IMR-90 (cell line): ENCODE measurements at regions not wholly inside any gene's neighbourhood (a gene's known extent, or its start where the extent isn't known, plus 50 kb on each side); places are given as distances from the start of the nearest gene placed in this dataset.

Experiments used
- ATAC-seq: fragments of 200-7000 bp; cut with Tn5 transposase; 2 replicates; pipeline ENCODE4 v1.9.1; 2020; ENCODE audit warnings: low read depth, mild to moderate bottlenecking, moderate library complexity
- BruUV-seq: library from RNA; stranded (reverse); fragments of 400-500 nt; replicated peaks from 2 replicates; lab custom pipeline; 2021; lab: Mats Ljungman, UMichigan
- CTCF ChIA-PET: fragments of 300-600 bp; formaldehyde crosslinking; extraction: SDS; loops from one replicate; lab custom pipeline; 2021; ENCODE audit warnings: antibody characterized with exemption; lab: Yijun Ruan, JAX
- POLR2A ChIA-PET: fragments of 300-600 bp; sonication (Branson Sonifier 250); formaldehyde crosslinking; loops from one replicate; lab custom pipeline; 2022; ENCODE audit warnings: antibody characterized with exemption; ENCODE audit not compliant: unreplicated experiment; lab: Charles Lee
- DNase-seq: peaks from one replicate; pipeline ENCODE4 v3.0.0; 2013
- H2AFZ ChIP-seq: replicated peaks from 2 replicates; pipeline ENCODE3; 2013; ENCODE audit warnings: low read length, mild to moderate bottlenecking; ENCODE audit not compliant: poor library complexity
- H2AK5ac ChIP-seq: 2 replicates; pipeline ENCODE4 v1.6.1; 2013; ENCODE audit warnings: low read depth, low read length, inconsistent platforms
- H2AK9ac ChIP-seq: replicated peaks from 2 replicates; pipeline ENCODE3; 2013; ENCODE audit warnings: mild to moderate bottlenecking, low read depth, low read length, moderate library complexity; ENCODE audit not compliant: poor library complexity
- H2BK120ac ChIP-seq: 2 replicates; pipeline ENCODE4 v1.6.1; 2013; ENCODE audit warnings: low read depth, low read length, inconsistent platforms
- H2BK15ac ChIP-seq: 3 replicates; pipeline ENCODE4 v1.6.1; 2013; ENCODE audit warnings: low read depth, low read length, inconsistent platforms
- H2BK20ac ChIP-seq: 2 replicates; pipeline ENCODE4 v1.6.1; 2013; ENCODE audit warnings: low read depth, mild to moderate bottlenecking, inconsistent platforms, low read length, moderate library complexity
- H2BK5ac ChIP-seq: 2 replicates; pipeline ENCODE4 v1.6.1; 2013; ENCODE audit warnings: mild to moderate bottlenecking, low read depth, low read length, inconsistent platforms; ENCODE audit not compliant: poor library complexity, severe bottlenecking
- H3K14ac ChIP-seq: replicated peaks from 2 replicates; pipeline ENCODE4 v1.6.1; 2013; ENCODE audit warnings: low read depth, low read length, inconsistent platforms
- H3K18ac ChIP-seq: 2 replicates; pipeline ENCODE4 v1.6.1; 2013; ENCODE audit warnings: low read depth, low read length, control low read depth
- H3K23ac ChIP-seq: 2 replicates; pipeline ENCODE4 v1.6.1; 2013; ENCODE audit warnings: low read depth, low read length, inconsistent platforms
- H3K27ac ChIP-seq: 2 replicates; pipeline ENCODE4 v1.5.1; 2013; ENCODE audit warnings: mild to moderate bottlenecking, control low read depth, low read length; ENCODE audit not compliant: insufficient read depth
- H3K27me3 ChIP-seq: 2 replicates; pipeline ENCODE4 v1.6.1; 2013; ENCODE audit warnings: low read length; ENCODE audit not compliant: control insufficient read depth, insufficient read depth
- H3K36me3 ChIP-seq: 2 replicates; pipeline ENCODE4 v1.6.1; 2013; ENCODE audit warnings: low read length, mixed read lengths; ENCODE audit not compliant: control insufficient read depth, insufficient read depth
- H3K4ac ChIP-seq: 2 replicates; pipeline ENCODE4 v1.6.1; 2013; ENCODE audit warnings: low read depth, low read length, inconsistent platforms
- H3K4me1 ChIP-seq: 2 replicates; pipeline ENCODE4 v1.6.1; 2013; ENCODE audit warnings: low read length, mixed read lengths; ENCODE audit not compliant: control insufficient read depth, insufficient read depth
- H3K4me2 ChIP-seq: 2 replicates; pipeline ENCODE4 v1.6.1; 2013; ENCODE audit warnings: low read depth, mild to moderate bottlenecking, control low read depth, low read length, moderate library complexity
- H3K4me3 ChIP-seq: 2 replicates; pipeline ENCODE4 v1.5.1; 2013; ENCODE audit warnings: low read depth, mild to moderate bottlenecking, control low read depth, low read length, moderate library complexity; ENCODE audit not compliant: insufficient read depth
- H3K56ac ChIP-seq: 2 replicates; pipeline ENCODE4 v1.6.1; 2013; ENCODE audit warnings: low read length, inconsistent platforms; ENCODE audit not compliant: insufficient read depth; ENCODE audit errors: extremely low read depth
- H3K79me1 ChIP-seq, 2 experiments: 2 replicates each; pipeline ENCODE4 v1.6.1; 2013; ENCODE audit warnings: low read length in 2 of 2, inconsistent platforms in 1 of 2, low read depth in 1 of 2
- H3K9ac ChIP-seq: 2 replicates; pipeline ENCODE4 v1.6.1; 2013; ENCODE audit warnings: low read depth, low read length, control low read depth
- H3K9me1 ChIP-seq: 2 replicates; pipeline ENCODE4 v1.6.1; 2013; ENCODE audit warnings: low read length, inconsistent platforms; ENCODE audit not compliant: insufficient read depth
- H3K9me3 ChIP-seq: 2 replicates; pipeline ENCODE4 v1.6.1; 2013; ENCODE audit warnings: low read length; ENCODE audit not compliant: control insufficient read depth, insufficient read depth
- H4K20me1 ChIP-seq: 2 replicates; pipeline ENCODE4 v1.6.1; 2013; ENCODE audit warnings: low read length, inconsistent platforms; ENCODE audit not compliant: insufficient read depth
- H4K5ac ChIP-seq: 2 replicates; pipeline ENCODE4 v1.6.1; 2013; ENCODE audit warnings: mild to moderate bottlenecking, low read depth, low read length, control low read depth
- H4K8ac ChIP-seq, 2 experiments: 2 replicates each; pipeline ENCODE4 v1.6.1; 2013; ENCODE audit warnings: low read depth in 2 of 2, low read length in 2 of 2, control low read depth in 1 of 2, inconsistent platforms in 1 of 2
- H4K91ac ChIP-seq: 2 replicates; pipeline ENCODE4 v1.6.1; 2013; ENCODE audit warnings: low read depth, low read length, inconsistent platforms; ENCODE audit not compliant: insufficient read depth
- CEBPB ChIP-seq: IDR thresholded peaks from 2 replicates; pipeline ENCODE4 v1.6.1; 2012; ENCODE audit warnings: low read depth, low read length, improper control_type of control experiment
- FOS ChIP-seq: fragments of 150-350 bp; IDR thresholded peaks from 2 replicates; pipeline ENCODE4 v1.6.1; 2016; ENCODE audit warnings: low read depth, low read length
- MAZ ChIP-seq: IDR thresholded peaks from 2 replicates; pipeline ENCODE4 v1.6.1; 2012; ENCODE audit warnings: low read depth, mild to moderate bottlenecking, low read length, improper control_type of control experiment, moderate library complexity, borderline replicate concordance
- NFE2L2 ChIP-seq: fragments of 150-350 bp; IDR thresholded peaks from 2 replicates; pipeline ENCODE4 v1.6.1; 2016; ENCODE audit warnings: low read depth, mild to moderate bottlenecking, low read length
- RFX5 ChIP-seq: IDR thresholded peaks from 2 replicates; pipeline ENCODE4 v1.8.0; 2012; ENCODE audit warnings: low read depth, mild to moderate bottlenecking, low read length, moderate library complexity
- WGBS, 2 experiments: methylation state at CpG; one replicate each; pipeline versions ENCODE4 v1.1.5 to v1.1.7; 2013; ENCODE audit warnings: missing lambda C conversion rate in 2 of 2; ENCODE audit not compliant: insufficient read length in 1 of 2; ENCODE audit errors: extremely low coverage in 2 of 2; 5-methylcytosine and 5-hydroxymethylcytosine counted together
- dilution Hi-C: fragments of 300-500 bp; cut with HindIII; formaldehyde crosslinking; loops from one replicate; pipeline ENCODE4 v1.14.3; 2018; ENCODE audit warnings: low sequenced_read_pairs; ENCODE audit not compliant: unreplicated experiment
- in situ Hi-C: fragments of 300-500 bp; cut with MboI; formaldehyde crosslinking; loops from 3 replicates; pipeline ENCODE4 v1.14.3; 2019; ENCODE audit warnings: low sequenced_read_pairs, inconsistent platforms, mixed read lengths
- intact Hi-C: fragments of 100-400 bp; cut with micrococcal nuclease; formaldehyde crosslinking; loops from 2 replicates; pipeline ENCODE4 v1.10.0; 2022
- TF ChIP-seq, protein P1 (sequence below): fragments of 150-350 bp; IDR thresholded peaks from 2 replicates; pipeline ENCODE4 v1.6.1; 2017; ENCODE audit warnings: mild to moderate bottlenecking, antibody characterized with exemption, low read length, low read depth
- TF ChIP-seq, protein P2 (sequence below): conservative IDR thresholded peaks from 2 replicates; pipeline ENCODE4 v1.5.1; 2012; ENCODE audit warnings: mild to moderate bottlenecking, low read depth, low read length, improper control_type of control experiment

DNA sequence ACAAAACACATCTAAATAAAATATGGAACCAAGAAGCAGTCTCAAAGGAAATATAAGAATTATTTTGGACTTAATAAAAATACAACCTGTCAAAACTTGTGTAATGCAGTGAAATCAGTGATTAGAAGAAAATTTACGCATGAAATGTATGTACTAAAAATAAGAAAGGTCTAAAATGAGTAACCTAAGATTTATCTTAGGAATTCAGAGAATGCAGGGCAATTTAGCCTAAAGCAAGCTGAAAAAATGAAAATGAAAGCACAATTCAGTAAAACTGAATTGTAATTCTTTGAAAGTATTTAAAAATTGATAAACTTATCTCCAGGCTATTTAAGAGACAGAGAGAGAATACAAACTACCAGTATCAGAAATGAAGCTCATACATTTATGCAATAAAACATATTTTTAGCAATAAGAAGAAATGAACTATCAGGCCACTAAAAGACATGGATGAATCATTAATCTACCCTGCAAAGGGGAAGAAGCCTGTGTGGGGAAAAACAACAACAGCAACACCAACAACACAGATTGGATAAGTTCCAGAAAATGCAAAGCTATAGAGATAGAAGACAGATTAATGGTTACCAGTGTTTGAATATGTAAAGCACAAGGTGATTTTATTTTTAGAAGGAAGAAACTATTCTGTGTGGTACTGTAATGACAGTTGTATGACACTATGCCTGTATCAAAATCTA is 442.0 kb upstream of the ADGRL3 start:
- DNase-seq = peak; percentile 38
- BruUV-seq = no TSS peak

More for the DNA sequence above, 442.0 kb upstream of the ADGRL3 start:
- no peak overlapping the region for H2AK5ac ChIP-seq
- no peaks in the 10 kb centered on the region for H3K36me3 ChIP-seq
- TF ChIP-seq, protein P1, sequence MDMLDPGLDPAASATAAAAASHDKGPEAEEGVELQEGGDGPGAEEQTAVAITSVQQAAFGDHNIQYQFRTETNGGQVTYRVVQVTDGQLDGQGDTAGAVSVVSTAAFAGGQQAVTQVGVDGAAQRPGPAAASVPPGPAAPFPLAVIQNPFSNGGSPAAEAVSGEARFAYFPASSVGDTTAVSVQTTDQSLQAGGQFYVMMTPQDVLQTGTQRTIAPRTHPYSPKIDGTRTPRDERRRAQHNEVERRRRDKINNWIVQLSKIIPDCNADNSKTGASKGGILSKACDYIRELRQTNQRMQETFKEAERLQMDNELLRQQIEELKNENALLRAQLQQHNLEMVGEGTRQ = no peak
- TF ChIP-seq FOS (no peak), RFX5 (no peak), NFE2L2 (no peak), MAZ (no peak), CEBPB (no peak)
- TF ChIP-seq, protein P2, sequence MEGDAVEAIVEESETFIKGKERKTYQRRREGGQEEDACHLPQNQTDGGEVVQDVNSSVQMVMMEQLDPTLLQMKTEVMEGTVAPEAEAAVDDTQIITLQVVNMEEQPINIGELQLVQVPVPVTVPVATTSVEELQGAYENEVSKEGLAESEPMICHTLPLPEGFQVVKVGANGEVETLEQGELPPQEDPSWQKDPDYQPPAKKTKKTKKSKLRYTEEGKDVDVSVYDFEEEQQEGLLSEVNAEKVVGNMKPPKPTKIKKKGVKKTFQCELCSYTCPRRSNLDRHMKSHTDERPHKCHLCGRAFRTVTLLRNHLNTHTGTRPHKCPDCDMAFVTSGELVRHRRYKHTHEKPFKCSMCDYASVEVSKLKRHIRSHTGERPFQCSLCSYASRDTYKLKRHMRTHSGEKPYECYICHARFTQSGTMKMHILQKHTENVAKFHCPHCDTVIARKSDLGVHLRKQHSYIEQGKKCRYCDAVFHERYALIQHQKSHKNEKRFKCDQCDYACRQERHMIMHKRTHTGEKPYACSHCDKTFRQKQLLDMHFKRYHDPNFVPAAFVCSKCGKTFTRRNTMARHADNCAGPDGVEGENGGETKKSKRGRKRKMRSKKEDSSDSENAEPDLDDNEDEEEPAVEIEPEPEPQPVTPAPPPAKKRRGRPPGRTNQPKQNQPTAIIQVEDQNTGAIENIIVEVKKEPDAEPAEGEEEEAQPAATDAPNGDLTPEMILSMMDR = no peak
- CTCF ChIA-PET = interaction anchor here (0.6 to 1.0 kb wide), 2 partner anchors 178 to 950 kb away, joined by 3 to 5 read pairs; no protein-coding TSS in a partner anchor
- dilution Hi-C loops (no loop called here), in situ Hi-C loops (no loop called here), intact Hi-C loops (no loop called here)
- no CpG with 5 or more reads among the region's 1 CpG for WGBS, 2 experiments
- H3K9me1 ChIP-seq = no peaks in the 10 kb centered on the region; the same call in 1 of the 2 replicates
- POLR2A ChIA-PET = no interaction called here
- ATAC-seq = peak; percentile 35
- H2BK15ac ChIP-seq = no peak overlapping the region
- no peak overlapping the region for H2AK9ac ChIP-seq
- no peak overlapping the region for H3K4me3 ChIP-seq
- peak overlapping the region; percentile 72; the same call in 1 of the 2 replicates for H3K14ac ChIP-seq
- H4K5ac ChIP-seq = peak overlapping the region; percentile 90; the same call in 1 of the 2 replicates
- peak overlapping the region; percentile 67; the same call in 1 of the 2 replicates for H3K4me2 ChIP-seq
- H2AFZ ChIP-seq = no peak overlapping the region
- peak overlapping the region; percentile 67 for H2BK5ac ChIP-seq
- no peaks in the 10 kb centered on the region for H3K27me3 ChIP-seq
- H3K23ac ChIP-seq = no peak overlapping the region
- H3K4ac ChIP-seq = 0 out of 2 replicates have a peak overlapping the region, but pooled peaks have one; percentile 25
- no peaks in the 10 kb centered on the region for H4K20me1 ChIP-seq
- no peak overlapping the region for H3K9ac ChIP-seq
- no peak overlapping the region for H3K56ac ChIP-seq
- H3K4me1 ChIP-seq = no peaks in the 10 kb centered on the region
- no peaks in the 10 kb centered on the region for H3K79me1 ChIP-seq
- H2BK20ac ChIP-seq = no peak overlapping the region
- H4K8ac ChIP-seq = peak overlapping the region in 1 of 2 experiments; percentile 57; a peak in 2 of 4 replicates
- peak overlapping the region; percentile 88 for H2BK120ac ChIP-seq
- H3K18ac ChIP-seq = peak overlapping the region; percentile 74; the same call in 1 of the 2 replicates
- H3K9me3 ChIP-seq = no peaks in the 10 kb centered on the region
- H3K27ac ChIP-seq = no peak overlapping the region
- no peak overlapping the region; the same call in 1 of the 2 replicates for H4K91ac ChIP-seq
